ENCODE measurements at regions not wholly inside any gene's neighbourhood (a gene's known extent, or its start where the extent isn't known, plus 50 kb on each side); places are given as distances from the start of the nearest gene placed in this dataset.

- Mint-ChIP-seq H3K9me3 (ENCODE audit: insufficient read depth) (no peaks in the 10 kb centered on the region), H3K27ac (no peak overlapping the region), H3K4me1 (no peaks in the 10 kb centered on the region), H3K27me3 (peaks cover 4% of the 10 kb centered on the region), H3K4me3 (no peak overlapping the region)
- ChIA-PET CTCF (no interaction called here), POLR2A (no interaction called here)
- no peak overlapping the region for H3K27ac ChIP-seq (ENCODE audit: low read length in 2 of 2)
- intact Hi-C loops (cut with micrococcal nuclease), result no loop called here
- TF ChIP-seq EZH2 (IDR thresholded peaks at IDR 0.05; ENCODE audit: borderline replicate concordance, insufficient read depth, low read depth, low read length, poor library complexity, severe bottlenecking) (no peak), CTCF (IDR thresholded peaks at IDR 0.05) (no peak)
- H3K4me1 ChIP-seq (ENCODE audit: control insufficient read depth in 2 of 2, insufficient read depth in 2 of 2, low read length in 2 of 2), result no peaks in the 10 kb centered on the region
- no CpG with 5 or more reads among the region's 4 CpGs for WGBS (ENCODE audit: insufficient coverage)
- H3K4me2 ChIP-seq (replicated peaks; ENCODE audit: low read depth, low read length, poor library complexity, severe bottlenecking), result no peak overlapping the region
- DNase-seq (no peak), ATAC-seq (ENCODE audit: low read depth) (no peak)
- peaks cover 0 to 9% (median 0%) of the 10 kb centered on the region in 3 donors for H3K9me3 ChIP-seq (ENCODE audit: control extremely low read depth in 1 of 3, control insufficient read depth in 2 of 3, insufficient read depth in 1 of 3, low read length in 2 of 3)
- no peaks in the 10 kb centered on the region for H3K79me2 ChIP-seq (ENCODE audit: control insufficient read depth, insufficient read depth, low read length)
- no peaks in the 10 kb centered on the region for H3K36me3 ChIP-seq (replicated peaks in 1 of 2; ENCODE audit: control extremely low read depth in 1 of 2, control insufficient read depth in 1 of 2, extremely low read depth in 1 of 2, insufficient read depth in 2 of 2, low read length in 1 of 2)
- H3K4me3 ChIP-seq (ENCODE audit: control extremely low read depth in 1 of 5, extremely low read depth in 1 of 5, insufficient read depth in 1 of 5, low read depth in 2 of 5, low read length in 4 of 5), result no peak overlapping the region
- no peak overlapping the region for H2AFZ ChIP-seq (ENCODE audit: insufficient read depth, low read depth, low read length, poor library complexity, severe bottlenecking)
- no peaks in the 10 kb centered on the region for H3K27me3 ChIP-seq (replicated peaks in 1 of 4; ENCODE audit: control extremely low read depth in 1 of 4, control insufficient read depth in 3 of 4, insufficient read depth in 4 of 4, low read length in 3 of 4)
- H4K20me1 ChIP-seq (ENCODE audit: control insufficient read depth, insufficient read depth, low read length, poor library complexity, severe bottlenecking), result no peaks in the 10 kb centered on the region
- H3K9ac ChIP-seq (ENCODE audit: low read length), result no peak overlapping the region
Observed at GRCh38 chr7:12862146-12862545, 174.7 kb downstream of the ARL4A start.

GRCh38 chr7:12864470-12865046 is 177.1 kb downstream of the ARL4A start:
- H3K4me1 ChIP-seq (ENCODE audit: control insufficient read depth in 2 of 2, insufficient read depth in 2 of 2, low read length in 2 of 2), result no peaks in the 10 kb centered on the region
- peaks cover 0 to 9% (median 0%) of the 10 kb centered on the region in 3 donors for H3K9me3 ChIP-seq (ENCODE audit: control extremely low read depth in 1 of 3, control insufficient read depth in 2 of 3, insufficient read depth in 1 of 3, low read length in 2 of 3)
- H3K4me3 ChIP-seq (ENCODE audit: control extremely low read depth in 1 of 5, extremely low read depth in 1 of 5, insufficient read depth in 1 of 5, low read depth in 2 of 5, low read length in 4 of 5), result no peak overlapping the region
- Mint-ChIP-seq H3K9me3 (ENCODE audit: insufficient read depth) (no peaks in the 10 kb centered on the region), H3K27me3 (peaks cover 4% of the 10 kb centered on the region), H3K27ac (no peak overlapping the region), H3K4me1 (no peaks in the 10 kb centered on the region), H3K4me3 (no peak overlapping the region)
- H4K20me1 ChIP-seq (ENCODE audit: control insufficient read depth, insufficient read depth, low read length, poor library complexity, severe bottlenecking), result no peaks in the 10 kb centered on the region
- ATAC-seq (ENCODE audit: low read depth) (no peak), DNase-seq (no peak)
- no peaks in the 10 kb centered on the region for H3K27me3 ChIP-seq (replicated peaks in 1 of 4; ENCODE audit: control extremely low read depth in 1 of 4, control insufficient read depth in 3 of 4, insufficient read depth in 4 of 4, low read length in 3 of 4)
- intact Hi-C loops (cut with micrococcal nuclease), result no loop called here
- H3K79me2 ChIP-seq (ENCODE audit: control insufficient read depth, insufficient read depth, low read length), result no peaks in the 10 kb centered on the region
- POLR2A ChIA-PET, result no interaction called here
- H3K9ac ChIP-seq (ENCODE audit: low read length), result no peak overlapping the region
- TF ChIP-seq EZH2 (IDR thresholded peaks at IDR 0.05; ENCODE audit: borderline replicate concordance, insufficient read depth, low read depth, low read length, poor library complexity, severe bottlenecking), result no peak
- TF ChIP-seq CTCF (IDR thresholded peaks at IDR 0.05), result no peak
- H3K27ac ChIP-seq (ENCODE audit: low read length in 2 of 2), result no peak overlapping the region
- CTCF ChIA-PET, result no interaction called here
- no peak overlapping the region for H3K4me2 ChIP-seq (replicated peaks; ENCODE audit: low read depth, low read length, poor library complexity, severe bottlenecking)
- H2AFZ ChIP-seq (ENCODE audit: insufficient read depth, low read depth, low read length, poor library complexity, severe bottlenecking), result no peak overlapping the region
- H3K36me3 ChIP-seq (replicated peaks in 1 of 2; ENCODE audit: control extremely low read depth in 1 of 2, control insufficient read depth in 1 of 2, extremely low read depth in 1 of 2, insufficient read depth in 2 of 2, low read length in 1 of 2), result no peaks in the 10 kb centered on the region
- WGBS (ENCODE audit: insufficient coverage), result 88% methylated on average over 10 of the region's 11 CpGs
